Transverse colon (tissue), 4 donors: ENCODE measurements at regions not wholly inside any gene's neighbourhood (a gene's known extent, or its start where the extent isn't known, plus 50 kb on each side); places are given as distances from the start of the nearest gene placed in this dataset.

Source experiments
- EP300 ChIP-seq: sonication (generic); formaldehyde crosslinking; IDR thresholded peaks from one replicate; pipeline ENCODE4 v1.6.1; 2017; ENCODE audit warnings: antibody characterized with exemption, low read depth
- POLR2A ChIP-seq: fragments of 450-650 bp; IDR thresholded peaks from one replicate; pipeline ENCODE4 v1.6.1; 2016; ENCODE audit warnings: antibody characterized with exemption, mild to moderate bottlenecking, moderate library complexity
- POLR2AphosphoS5 ChIP-seq, 3 donors: sonication (generic); formaldehyde crosslinking; IDR thresholded peaks; one replicate each; pipeline ENCODE4 v1.6.1; 2016; ENCODE audit warnings: antibody characterized with exemption in 3 of 3
- TF ChIP-seq, protein P1 (sequence below), 5 experiments: fragments of 200-600 bp in 3 of 5; fragments of 450-650 bp in 2 of 5; sonication (generic) in 3 of 5; IDR thresholded peaks; 1 replicate in 2 of 5; 2 replicates in 3 of 5; pipeline ENCODE4 v1.5.1; 2016 to 2017; ENCODE audit warnings: antibody characterized with exemption in 5 of 5, inconsistent platforms in 3 of 5, mild to moderate bottlenecking in 2 of 5, moderate library complexity in 1 of 5

DNA sequence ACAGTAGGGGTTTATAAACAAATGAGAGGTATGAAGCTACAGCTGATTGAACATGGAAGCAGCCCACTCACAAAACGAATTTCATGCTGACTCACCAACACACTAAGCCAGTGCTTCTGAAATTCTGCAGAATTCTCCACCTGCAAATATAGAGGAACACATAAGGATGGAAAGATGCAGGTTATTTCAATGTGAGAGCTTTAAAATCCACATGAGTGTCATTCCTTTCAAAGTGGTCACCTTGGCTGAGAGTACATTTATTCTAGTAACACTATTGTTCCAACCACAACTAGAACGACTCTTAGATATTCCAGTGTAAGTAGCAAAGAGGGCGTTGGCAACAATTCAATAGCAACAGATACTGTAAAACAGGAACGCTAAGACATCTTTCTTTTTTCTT is 189.9 kb upstream of the TSC22D2 start:
- TF ChIP-seq, protein P1, sequence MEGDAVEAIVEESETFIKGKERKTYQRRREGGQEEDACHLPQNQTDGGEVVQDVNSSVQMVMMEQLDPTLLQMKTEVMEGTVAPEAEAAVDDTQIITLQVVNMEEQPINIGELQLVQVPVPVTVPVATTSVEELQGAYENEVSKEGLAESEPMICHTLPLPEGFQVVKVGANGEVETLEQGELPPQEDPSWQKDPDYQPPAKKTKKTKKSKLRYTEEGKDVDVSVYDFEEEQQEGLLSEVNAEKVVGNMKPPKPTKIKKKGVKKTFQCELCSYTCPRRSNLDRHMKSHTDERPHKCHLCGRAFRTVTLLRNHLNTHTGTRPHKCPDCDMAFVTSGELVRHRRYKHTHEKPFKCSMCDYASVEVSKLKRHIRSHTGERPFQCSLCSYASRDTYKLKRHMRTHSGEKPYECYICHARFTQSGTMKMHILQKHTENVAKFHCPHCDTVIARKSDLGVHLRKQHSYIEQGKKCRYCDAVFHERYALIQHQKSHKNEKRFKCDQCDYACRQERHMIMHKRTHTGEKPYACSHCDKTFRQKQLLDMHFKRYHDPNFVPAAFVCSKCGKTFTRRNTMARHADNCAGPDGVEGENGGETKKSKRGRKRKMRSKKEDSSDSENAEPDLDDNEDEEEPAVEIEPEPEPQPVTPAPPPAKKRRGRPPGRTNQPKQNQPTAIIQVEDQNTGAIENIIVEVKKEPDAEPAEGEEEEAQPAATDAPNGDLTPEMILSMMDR (IDR thresholded peaks at IDR 0.05) = no peak
- TF ChIP-seq POLR2A (no peak), EP300 (no peak), POLR2AphosphoS5 (IDR thresholded peaks at IDR 0.05) (no peak)
